IMR-90 (cell line): ENCODE measurements at regions not wholly inside any gene's neighbourhood (a gene's known extent, or its start where the extent isn't known, plus 50 kb on each side); places are given as distances from the start of the nearest gene placed in this dataset.

Source experiments
- ATAC-seq: fragments of 200-7000 bp; cut with Tn5 transposase; 2 replicates; pipeline ENCODE4 v1.9.1; 2020; ENCODE audit warnings: low read depth, mild to moderate bottlenecking, moderate library complexity
- BruUV-seq: library from RNA; stranded (reverse); fragments of 400-500 nt; replicated peaks from 2 replicates; lab custom pipeline; 2021; lab: Mats Ljungman, UMichigan
- CTCF ChIA-PET: fragments of 300-600 bp; formaldehyde crosslinking; extraction: SDS; loops from one replicate; lab custom pipeline; 2021; ENCODE audit warnings: antibody characterized with exemption; lab: Yijun Ruan, JAX
- POLR2A ChIA-PET: fragments of 300-600 bp; sonication (Branson Sonifier 250); formaldehyde crosslinking; loops from one replicate; lab custom pipeline; 2022; ENCODE audit warnings: antibody characterized with exemption; ENCODE audit not compliant: unreplicated experiment; lab: Charles Lee
- DNase-seq: peaks from one replicate; pipeline ENCODE4 v3.0.0; 2013
- H2AFZ ChIP-seq: replicated peaks from 2 replicates; pipeline ENCODE3; 2013; ENCODE audit warnings: low read length, mild to moderate bottlenecking; ENCODE audit not compliant: poor library complexity
- H2AK5ac ChIP-seq: 2 replicates; pipeline ENCODE4 v1.6.1; 2013; ENCODE audit warnings: low read depth, low read length, inconsistent platforms
- H2AK9ac ChIP-seq: replicated peaks from 2 replicates; pipeline ENCODE3; 2013; ENCODE audit warnings: mild to moderate bottlenecking, low read depth, low read length, moderate library complexity; ENCODE audit not compliant: poor library complexity
- H2BK120ac ChIP-seq: 2 replicates; pipeline ENCODE4 v1.6.1; 2013; ENCODE audit warnings: low read depth, low read length, inconsistent platforms
- H2BK15ac ChIP-seq: 3 replicates; pipeline ENCODE4 v1.6.1; 2013; ENCODE audit warnings: low read depth, low read length, inconsistent platforms
- H2BK20ac ChIP-seq: 2 replicates; pipeline ENCODE4 v1.6.1; 2013; ENCODE audit warnings: low read depth, mild to moderate bottlenecking, inconsistent platforms, low read length, moderate library complexity
- H2BK5ac ChIP-seq: 2 replicates; pipeline ENCODE4 v1.6.1; 2013; ENCODE audit warnings: mild to moderate bottlenecking, low read depth, low read length, inconsistent platforms; ENCODE audit not compliant: poor library complexity, severe bottlenecking
- H3K14ac ChIP-seq: replicated peaks from 2 replicates; pipeline ENCODE4 v1.6.1; 2013; ENCODE audit warnings: low read depth, low read length, inconsistent platforms
- H3K18ac ChIP-seq: 2 replicates; pipeline ENCODE4 v1.6.1; 2013; ENCODE audit warnings: low read depth, low read length, control low read depth
- H3K23ac ChIP-seq: 2 replicates; pipeline ENCODE4 v1.6.1; 2013; ENCODE audit warnings: low read depth, low read length, inconsistent platforms
- H3K27ac ChIP-seq: 2 replicates; pipeline ENCODE4 v1.5.1; 2013; ENCODE audit warnings: mild to moderate bottlenecking, control low read depth, low read length; ENCODE audit not compliant: insufficient read depth
- H3K27me3 ChIP-seq: 2 replicates; pipeline ENCODE4 v1.6.1; 2013; ENCODE audit warnings: low read length; ENCODE audit not compliant: control insufficient read depth, insufficient read depth
- H3K36me3 ChIP-seq: 2 replicates; pipeline ENCODE4 v1.6.1; 2013; ENCODE audit warnings: low read length, mixed read lengths; ENCODE audit not compliant: control insufficient read depth, insufficient read depth
- H3K4ac ChIP-seq: 2 replicates; pipeline ENCODE4 v1.6.1; 2013; ENCODE audit warnings: low read depth, low read length, inconsistent platforms
- H3K4me1 ChIP-seq: 2 replicates; pipeline ENCODE4 v1.6.1; 2013; ENCODE audit warnings: low read length, mixed read lengths; ENCODE audit not compliant: control insufficient read depth, insufficient read depth
- H3K4me2 ChIP-seq: 2 replicates; pipeline ENCODE4 v1.6.1; 2013; ENCODE audit warnings: low read depth, mild to moderate bottlenecking, control low read depth, low read length, moderate library complexity
- H3K4me3 ChIP-seq: 2 replicates; pipeline ENCODE4 v1.5.1; 2013; ENCODE audit warnings: low read depth, mild to moderate bottlenecking, control low read depth, low read length, moderate library complexity; ENCODE audit not compliant: insufficient read depth
- H3K56ac ChIP-seq: 2 replicates; pipeline ENCODE4 v1.6.1; 2013; ENCODE audit warnings: low read length, inconsistent platforms; ENCODE audit not compliant: insufficient read depth; ENCODE audit errors: extremely low read depth
- H3K79me1 ChIP-seq, 2 experiments: 2 replicates each; pipeline ENCODE4 v1.6.1; 2013; ENCODE audit warnings: low read length in 2 of 2, inconsistent platforms in 1 of 2, low read depth in 1 of 2
- H3K9ac ChIP-seq: 2 replicates; pipeline ENCODE4 v1.6.1; 2013; ENCODE audit warnings: low read depth, low read length, control low read depth
- H3K9me1 ChIP-seq: 2 replicates; pipeline ENCODE4 v1.6.1; 2013; ENCODE audit warnings: low read length, inconsistent platforms; ENCODE audit not compliant: insufficient read depth
- H3K9me3 ChIP-seq: 2 replicates; pipeline ENCODE4 v1.6.1; 2013; ENCODE audit warnings: low read length; ENCODE audit not compliant: control insufficient read depth, insufficient read depth
- H4K20me1 ChIP-seq: 2 replicates; pipeline ENCODE4 v1.6.1; 2013; ENCODE audit warnings: low read length, inconsistent platforms; ENCODE audit not compliant: insufficient read depth
- H4K5ac ChIP-seq: 2 replicates; pipeline ENCODE4 v1.6.1; 2013; ENCODE audit warnings: mild to moderate bottlenecking, low read depth, low read length, control low read depth
- H4K8ac ChIP-seq, 2 experiments: 2 replicates each; pipeline ENCODE4 v1.6.1; 2013; ENCODE audit warnings: low read depth in 2 of 2, low read length in 2 of 2, control low read depth in 1 of 2, inconsistent platforms in 1 of 2
- H4K91ac ChIP-seq: 2 replicates; pipeline ENCODE4 v1.6.1; 2013; ENCODE audit warnings: low read depth, low read length, inconsistent platforms; ENCODE audit not compliant: insufficient read depth
- CEBPB ChIP-seq: IDR thresholded peaks from 2 replicates; pipeline ENCODE4 v1.6.1; 2012; ENCODE audit warnings: low read depth, low read length, improper control_type of control experiment
- CHD1 ChIP-seq: IDR thresholded peaks from 2 replicates; pipeline ENCODE4 v1.6.1; 2012; ENCODE audit warnings: low read depth, low read length, improper control_type of control experiment
- MAFK ChIP-seq: IDR thresholded peaks from 2 replicates; pipeline ENCODE4 v1.6.1; 2012; ENCODE audit warnings: low read depth, low read length, improper control_type of control experiment
- MXI1 ChIP-seq: IDR thresholded peaks from 2 replicates; pipeline ENCODE4 v1.6.1; 2012; ENCODE audit warnings: low read depth, mild to moderate bottlenecking, low read length, moderate library complexity, borderline replicate concordance
- POLR2A ChIP-seq: IDR thresholded peaks from 2 replicates; pipeline ENCODE4 v1.6.1; 2012; ENCODE audit warnings: mild to moderate bottlenecking, low read depth, low read length
- USF2 ChIP-seq: fragments of 150-350 bp; IDR thresholded peaks from 2 replicates; pipeline ENCODE4 v1.6.1; 2017; ENCODE audit warnings: mild to moderate bottlenecking, antibody characterized with exemption, low read length, low read depth
- WGBS, 2 experiments: methylation state at CpG; one replicate each; pipeline versions ENCODE4 v1.1.5 to v1.1.7; 2013; ENCODE audit warnings: missing lambda C conversion rate in 2 of 2; ENCODE audit not compliant: insufficient read length in 1 of 2; ENCODE audit errors: extremely low coverage in 2 of 2; 5-methylcytosine and 5-hydroxymethylcytosine counted together
- dilution Hi-C: fragments of 300-500 bp; cut with HindIII; formaldehyde crosslinking; loops from one replicate; pipeline ENCODE4 v1.14.3; 2018; ENCODE audit warnings: low sequenced_read_pairs; ENCODE audit not compliant: unreplicated experiment
- in situ Hi-C: fragments of 300-500 bp; cut with MboI; formaldehyde crosslinking; loops from 3 replicates; pipeline ENCODE4 v1.14.3; 2019; ENCODE audit warnings: low sequenced_read_pairs, inconsistent platforms, mixed read lengths
- intact Hi-C: fragments of 100-400 bp; cut with micrococcal nuclease; formaldehyde crosslinking; loops from 2 replicates; pipeline ENCODE4 v1.10.0; 2022

GRCh38 chr5:74334062-74334761 lies 306.3 kb downstream of the ENC1 start:
- POLR2A ChIA-PET, result no interaction called here
- no peak overlapping the region for H2AFZ ChIP-seq
- H3K4ac ChIP-seq, result no peak overlapping the region
- no peak overlapping the region for H3K27ac ChIP-seq
- ATAC-seq (no peak), DNase-seq (no peak)
- no peak overlapping the region for H3K4me3 ChIP-seq
- no peak overlapping the region for H4K8ac ChIP-seq
- no peak overlapping the region for H3K18ac ChIP-seq
- TF ChIP-seq MXI1, result no peak
- TF ChIP-seq MAFK, result no peak
- TF ChIP-seq CEBPB, result no peak
- TF ChIP-seq USF2, result no peak
- no peak for TF ChIP-seq POLR2A
- TF ChIP-seq CHD1, result no peak
- dilution Hi-C loops (no loop called here), in situ Hi-C loops (no loop called here), intact Hi-C loops (no loop called here)
- H2AK9ac ChIP-seq, result no peak overlapping the region
- no peak overlapping the region for H2BK120ac ChIP-seq
- no TSS peak for BruUV-seq
- no peaks in the 10 kb centered on the region for H3K79me1 ChIP-seq
- no peaks in the 10 kb centered on the region for H3K36me3 ChIP-seq
- H2BK15ac ChIP-seq, result no peak overlapping the region
- no peak overlapping the region for H3K9ac ChIP-seq
- H2BK5ac ChIP-seq, result no peak overlapping the region
- no peaks in the 10 kb centered on the region for H4K20me1 ChIP-seq
- CTCF ChIA-PET, result interaction anchor here (0.6 kb wide), 1 partner anchor 299 kb away, joined by 3 read pairs; no protein-coding TSS in a partner anchor
- no peak overlapping the region for H3K23ac ChIP-seq
- H4K5ac ChIP-seq, result no peak overlapping the region
- H2AK5ac ChIP-seq, result no peak overlapping the region
- peaks cover 7% of the 10 kb centered on the region for H3K27me3 ChIP-seq
- no peak overlapping the region for H3K4me2 ChIP-seq
- WGBS, 2 experiments, result no CpG with 5 or more reads among the region's 4 CpGs
- H3K14ac ChIP-seq, result no peak overlapping the region
- H3K4me1 ChIP-seq, result no peaks in the 10 kb centered on the region
- H3K56ac ChIP-seq, result no peak overlapping the region
- no peaks in the 10 kb centered on the region for H3K9me1 ChIP-seq
- H3K9me3 ChIP-seq, result no peaks in the 10 kb centered on the region
- no peak overlapping the region for H4K91ac ChIP-seq
- no peak overlapping the region for H2BK20ac ChIP-seq
